Fibroblast of villous mesenchyme (primary cell): ENCODE measurements at regions not wholly inside any gene's neighbourhood (a gene's known extent, or its start where the extent isn't known, plus 50 kb on each side); places are given as distances from the start of the nearest gene placed in this dataset.

Experiments used
- DNase-seq: peaks from one replicate; pipeline ENCODE4 v3.0.0-alpha.2; 2010; ENCODE audit warnings: low read depth
- H3K4me3 ChIP-seq: 2 replicates; pipeline ENCODE4 v1.5.1; 2011; ENCODE audit warnings: low read depth, mild to moderate bottlenecking, low read length
- TF ChIP-seq, protein P1 (sequence below): IDR thresholded peaks from 2 replicates; pipeline ENCODE4 v1.5.1; 2012; ENCODE audit warnings: low read depth, mild to moderate bottlenecking, low read length; ENCODE audit not compliant: insufficient read depth

DNA sequence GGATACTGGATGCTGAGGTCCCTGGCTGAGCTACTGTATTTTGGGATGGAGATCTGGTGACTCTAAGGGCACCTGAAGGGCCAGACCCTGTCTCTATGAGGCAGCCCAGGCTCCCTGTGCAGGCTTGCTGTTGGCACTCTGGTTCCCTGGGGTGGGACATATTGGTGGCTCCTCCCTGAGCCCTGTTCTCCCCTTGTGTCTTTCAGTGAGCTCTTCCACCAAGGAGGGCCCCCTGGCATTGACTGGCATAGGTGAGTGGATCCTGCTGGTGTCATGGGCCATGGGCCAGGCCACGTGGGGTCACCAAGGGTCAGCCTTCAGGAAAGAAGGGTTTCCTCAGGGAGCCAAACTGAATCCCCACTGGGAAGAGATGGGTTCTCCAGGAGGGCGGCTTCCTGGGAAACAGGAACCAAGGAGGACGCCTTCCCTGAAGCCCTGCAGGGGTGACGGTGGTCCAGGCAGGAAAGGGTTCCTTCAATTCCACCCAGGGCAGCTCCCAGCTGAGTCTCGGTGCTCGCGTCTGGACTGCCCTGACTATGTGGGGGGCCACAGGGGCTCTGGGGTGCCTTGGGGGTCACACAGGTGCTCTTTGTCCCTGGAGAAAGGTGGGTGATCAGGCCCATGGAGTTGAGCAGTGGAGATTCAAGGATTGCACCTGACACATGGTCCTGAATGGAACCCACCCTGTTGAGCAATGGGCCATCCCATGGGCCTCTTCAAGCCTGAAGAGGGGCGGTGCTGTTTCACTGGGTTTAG is 220.4 kb downstream of the SNRPN start:
- no peak overlapping the region for H3K4me3 ChIP-seq
- no peak for DNase-seq
- TF ChIP-seq, protein P1, sequence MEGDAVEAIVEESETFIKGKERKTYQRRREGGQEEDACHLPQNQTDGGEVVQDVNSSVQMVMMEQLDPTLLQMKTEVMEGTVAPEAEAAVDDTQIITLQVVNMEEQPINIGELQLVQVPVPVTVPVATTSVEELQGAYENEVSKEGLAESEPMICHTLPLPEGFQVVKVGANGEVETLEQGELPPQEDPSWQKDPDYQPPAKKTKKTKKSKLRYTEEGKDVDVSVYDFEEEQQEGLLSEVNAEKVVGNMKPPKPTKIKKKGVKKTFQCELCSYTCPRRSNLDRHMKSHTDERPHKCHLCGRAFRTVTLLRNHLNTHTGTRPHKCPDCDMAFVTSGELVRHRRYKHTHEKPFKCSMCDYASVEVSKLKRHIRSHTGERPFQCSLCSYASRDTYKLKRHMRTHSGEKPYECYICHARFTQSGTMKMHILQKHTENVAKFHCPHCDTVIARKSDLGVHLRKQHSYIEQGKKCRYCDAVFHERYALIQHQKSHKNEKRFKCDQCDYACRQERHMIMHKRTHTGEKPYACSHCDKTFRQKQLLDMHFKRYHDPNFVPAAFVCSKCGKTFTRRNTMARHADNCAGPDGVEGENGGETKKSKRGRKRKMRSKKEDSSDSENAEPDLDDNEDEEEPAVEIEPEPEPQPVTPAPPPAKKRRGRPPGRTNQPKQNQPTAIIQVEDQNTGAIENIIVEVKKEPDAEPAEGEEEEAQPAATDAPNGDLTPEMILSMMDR = no peak

DNA sequence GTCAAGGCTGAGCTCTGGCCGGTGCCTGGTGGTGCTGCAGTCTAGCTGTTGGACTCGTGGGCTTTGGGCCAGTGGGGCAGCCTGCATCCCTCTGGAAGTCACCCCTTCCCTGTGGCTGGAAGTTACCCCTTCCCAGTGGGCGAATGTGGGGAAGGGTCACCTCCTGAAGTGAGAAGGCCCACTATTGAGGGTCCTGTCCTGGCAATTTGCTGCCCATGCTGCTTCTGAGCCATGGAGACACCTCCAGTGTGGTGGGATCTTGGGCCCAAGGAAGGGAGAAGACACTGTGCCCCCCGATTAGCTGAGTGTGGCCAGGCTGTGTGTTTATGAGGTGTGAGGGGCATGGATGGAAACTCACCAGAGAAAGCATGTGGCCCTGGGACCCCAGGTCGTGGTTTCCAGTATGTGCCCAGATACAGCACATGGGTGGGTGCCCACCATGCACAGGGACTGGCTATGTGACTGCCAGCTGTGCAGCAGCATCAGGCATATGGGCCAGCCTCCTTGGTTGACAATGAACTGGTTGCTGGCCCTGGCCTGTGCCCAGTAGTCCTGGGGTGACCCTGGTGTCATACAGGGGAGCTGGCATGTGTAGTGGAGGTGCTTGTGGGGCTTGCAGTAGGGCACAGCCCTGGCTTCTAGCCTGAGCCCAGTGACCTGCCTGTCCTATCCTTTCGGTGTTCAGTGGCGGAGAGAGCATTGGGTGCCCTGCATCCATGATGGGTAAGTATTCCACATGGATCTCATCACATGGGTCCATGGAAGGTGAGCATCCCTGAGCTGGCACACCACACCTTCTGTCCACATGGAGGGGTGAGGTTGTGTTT is 221.2 kb downstream of the SNRPN start:
- H3K4me3 ChIP-seq = no peak overlapping the region
- TF ChIP-seq, protein P1 = no peak
- DNase-seq = no peak

DNA sequence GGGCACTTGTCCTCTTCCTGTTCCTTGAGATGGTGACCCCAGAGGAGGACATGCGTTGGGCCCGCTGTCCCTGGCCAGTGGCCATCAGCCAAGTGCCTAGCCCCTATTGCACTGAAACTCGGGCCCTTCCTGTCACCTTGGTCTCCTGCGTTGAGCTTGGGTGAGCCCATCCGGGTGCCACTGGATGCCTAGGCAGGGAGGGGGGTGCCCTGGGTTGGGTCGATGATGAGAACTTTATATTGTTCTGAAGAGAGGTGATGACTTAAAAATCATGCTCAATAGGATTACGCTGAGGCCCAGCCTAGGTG is 221.8 kb downstream of the SNRPN start:
- DNase-seq = no peak
- H3K4me3 ChIP-seq = no peak overlapping the region
- TF ChIP-seq, protein P1 = no peak

DNA sequence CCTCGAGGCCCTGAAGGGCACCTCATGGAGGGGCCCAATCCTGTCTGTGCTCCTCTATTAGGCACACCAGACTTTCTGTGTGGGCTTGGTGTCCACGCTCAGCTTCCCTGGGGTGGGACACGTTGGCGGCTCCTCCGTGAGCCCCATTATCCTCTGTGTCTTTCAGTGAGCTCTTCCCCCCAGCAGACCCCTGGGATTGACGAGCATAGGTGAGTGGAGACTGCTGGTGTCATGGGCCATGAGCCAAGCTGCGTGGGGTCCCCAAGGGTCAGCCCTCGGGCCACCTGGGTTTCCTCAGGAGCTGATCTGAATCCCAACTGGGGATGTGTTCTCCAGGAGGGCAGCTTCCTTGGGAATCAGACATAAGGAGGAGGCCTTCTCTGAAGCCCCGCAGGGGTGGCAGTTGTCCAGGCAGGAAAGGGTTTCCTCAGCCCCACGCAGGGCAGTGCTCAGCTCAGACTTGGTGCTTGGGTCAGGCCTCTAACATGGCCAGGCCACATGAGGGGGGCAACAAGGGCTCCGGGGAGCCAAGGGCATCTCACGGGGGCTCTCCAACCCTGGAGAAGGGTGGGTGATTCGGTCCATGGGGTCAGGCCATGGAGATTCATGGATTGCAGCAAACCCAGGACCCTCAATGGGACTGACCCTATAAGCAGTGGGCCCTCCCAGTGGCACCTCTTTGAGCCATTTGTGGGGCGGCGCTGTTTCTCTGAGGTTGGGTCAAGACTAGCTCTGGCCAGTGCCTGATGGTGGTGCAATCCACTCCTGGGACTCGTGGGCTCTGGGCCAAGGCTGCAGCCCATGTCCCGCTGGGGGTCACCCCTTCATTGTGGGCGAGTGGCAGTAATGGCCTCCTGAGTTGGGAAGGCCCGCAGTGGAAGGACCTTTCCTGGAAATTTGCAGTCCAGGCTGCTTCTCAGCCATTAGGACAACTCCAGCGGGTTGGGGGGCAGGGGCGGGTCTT is 222.5 kb downstream of the SNRPN start:
- DNase-seq = no peak
- TF ChIP-seq, protein P1 = no peak
- no peak overlapping the region for H3K4me3 ChIP-seq

DNA sequence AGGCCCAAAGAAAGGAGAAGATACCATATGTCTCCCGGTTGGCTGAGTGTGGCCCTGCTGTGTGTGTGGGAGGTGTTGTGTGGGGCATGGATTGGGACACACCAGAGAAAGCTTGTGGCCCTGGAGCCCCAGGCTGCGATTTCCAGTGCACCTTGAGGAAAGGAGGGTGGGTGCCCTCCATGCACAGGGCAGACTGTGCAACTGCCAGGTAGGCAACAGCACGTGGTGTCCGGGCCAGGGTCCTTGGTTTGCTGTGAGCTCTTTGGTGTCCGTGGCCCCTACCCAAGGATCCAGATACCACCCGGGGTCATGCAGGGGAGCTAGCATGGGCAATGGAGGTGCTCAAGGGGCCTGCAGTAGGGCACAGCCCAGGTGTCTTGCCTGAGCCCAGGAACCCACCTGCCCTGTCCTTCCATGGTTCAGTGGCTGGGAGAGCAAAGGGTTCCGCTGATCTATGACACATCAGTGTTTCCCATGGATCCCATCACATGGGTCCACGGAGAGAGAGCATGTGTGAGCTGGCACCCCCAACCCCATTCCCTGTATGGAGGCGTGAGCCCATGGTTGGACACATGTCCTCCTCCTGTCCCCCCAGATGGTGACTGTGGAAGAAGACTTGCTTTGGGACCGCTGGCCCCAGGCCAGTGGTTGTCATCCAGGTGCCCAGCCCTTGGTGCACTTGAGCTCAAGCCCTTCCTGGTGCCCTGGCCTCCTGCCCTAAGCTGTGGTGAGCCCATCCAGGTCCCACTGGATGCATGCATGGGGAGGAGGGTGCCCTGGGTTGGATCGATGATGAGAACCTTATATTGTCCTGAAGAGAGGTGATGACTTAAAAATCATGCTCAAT is 223.4 kb downstream of the SNRPN start:
- H3K4me3 ChIP-seq = no peak overlapping the region
- TF ChIP-seq, protein P1 = no peak
- no peak for DNase-seq
